HG02759 (cell line): ENCODE measurements at regions not wholly inside any gene's neighbourhood (a gene's known extent, or its start where the extent isn't known, plus 50 kb on each side); places are given as distances from the start of the nearest gene placed in this dataset.

Source experiments
- ATAC-seq: cut with Tn5 transposase; IDR thresholded peaks from one replicate; pipeline ENCODE4 v1.9.1; 2021; ENCODE audit warnings: mild to moderate bottlenecking, moderate library complexity; ENCODE audit not compliant: unreplicated experiment

DNA sequence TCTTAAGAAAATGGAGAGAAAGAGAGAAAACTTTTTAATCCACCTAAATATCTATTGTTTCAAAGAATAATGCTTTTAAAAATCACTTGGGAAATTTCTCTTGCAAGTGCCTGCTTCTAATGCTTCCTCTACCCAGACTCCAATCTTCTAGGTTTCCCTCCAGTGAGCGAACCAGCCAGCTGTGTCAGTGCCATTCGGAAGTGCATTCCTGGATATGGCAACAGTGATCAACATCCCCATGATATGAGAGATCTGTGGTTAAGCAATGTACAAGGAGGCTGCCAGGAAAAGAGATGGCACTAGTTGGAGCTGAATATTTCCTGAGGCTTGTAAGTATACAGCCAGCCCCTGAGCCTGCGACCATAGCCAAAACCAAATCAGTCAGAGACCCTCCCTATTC, 53.3 kb upstream of the KCNMB2 start:
- ATAC-seq: no peak

DNA sequence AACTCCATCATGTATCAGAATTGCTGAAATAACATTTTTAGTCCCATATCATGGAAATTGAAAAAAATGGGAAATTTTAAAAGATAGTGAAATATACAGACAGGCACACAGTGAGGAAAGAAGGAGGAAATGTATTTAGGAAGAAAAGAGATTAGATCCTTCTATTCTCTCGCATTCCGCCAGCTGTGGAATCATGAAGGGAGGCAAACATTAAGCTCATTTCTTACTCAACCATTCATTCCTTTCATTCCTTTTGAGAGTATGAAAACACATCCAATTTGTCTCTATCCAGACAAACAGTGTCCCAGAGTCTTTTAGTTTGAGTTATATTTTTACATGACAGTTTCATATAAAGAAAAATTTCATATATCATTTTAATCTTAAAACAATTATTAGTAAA, 52.5 kb upstream of the KCNMB2 start:
- no peak for ATAC-seq

DNA sequence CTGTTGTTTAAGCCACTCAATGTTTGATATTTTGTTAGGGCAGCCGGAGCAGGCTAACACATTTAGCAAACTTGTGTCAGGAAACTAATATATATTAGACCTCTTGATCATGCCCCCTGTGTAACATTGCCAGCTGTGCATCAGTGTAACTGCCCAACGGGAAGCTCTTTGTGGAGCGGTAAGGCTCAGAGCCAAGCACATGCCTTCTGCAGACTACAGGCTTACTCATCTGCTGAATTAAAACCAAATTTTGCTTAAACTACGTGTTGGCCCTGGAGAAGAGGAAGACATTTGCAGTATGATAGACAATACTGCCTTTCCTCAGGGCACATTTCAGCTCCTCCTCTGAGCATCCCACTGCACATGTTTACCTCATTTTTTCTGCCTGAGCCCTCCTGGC, 50.5 kb upstream of the KCNMB2 start:
- ATAC-seq: no peak
